ENCODE measurements at regions not wholly inside any gene's neighbourhood (a gene's known extent, or its start where the extent isn't known, plus 50 kb on each side); places are given as distances from the start of the nearest gene placed in this dataset.
A peak's percentile ranks its signal among the peaks of the same experiment; 100 is the strongest.

DNA sequence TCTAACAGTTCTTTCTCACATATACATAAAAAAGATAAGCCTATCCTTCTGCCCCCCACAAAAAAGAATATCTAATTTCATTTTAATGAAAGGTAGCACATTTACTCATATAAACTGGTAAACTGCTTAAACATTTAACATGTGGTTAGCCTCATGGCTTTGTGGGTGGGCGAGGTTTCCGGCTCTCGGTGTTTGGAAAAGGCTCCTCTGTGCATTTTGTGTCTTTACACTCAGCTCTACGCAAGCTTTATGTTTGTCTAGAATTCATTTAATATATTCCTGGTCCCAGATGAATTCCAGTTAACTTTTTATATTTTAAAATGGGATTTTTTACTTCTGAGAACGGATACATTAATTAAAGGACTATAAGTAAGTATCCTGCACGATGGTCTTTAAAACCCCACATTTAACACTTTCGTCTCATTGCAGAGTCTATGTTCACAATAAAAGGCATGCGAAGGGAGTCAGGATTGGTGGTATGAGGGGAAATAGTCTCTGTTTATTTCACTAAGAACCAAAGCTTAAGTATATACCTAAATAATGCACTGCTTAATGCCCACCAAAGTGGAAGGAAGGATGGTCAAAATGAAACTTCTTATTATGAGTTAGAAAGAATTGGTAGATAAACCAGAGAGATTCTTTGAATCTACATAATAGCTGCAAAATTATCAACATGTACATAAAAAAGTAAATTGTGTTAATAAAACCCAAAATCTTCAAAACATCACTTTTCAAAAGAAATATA, 197.2 kb downstream of the CRPPA start:
- no peak for DNase-seq (ENCODE audit: low read depth)

DNA sequence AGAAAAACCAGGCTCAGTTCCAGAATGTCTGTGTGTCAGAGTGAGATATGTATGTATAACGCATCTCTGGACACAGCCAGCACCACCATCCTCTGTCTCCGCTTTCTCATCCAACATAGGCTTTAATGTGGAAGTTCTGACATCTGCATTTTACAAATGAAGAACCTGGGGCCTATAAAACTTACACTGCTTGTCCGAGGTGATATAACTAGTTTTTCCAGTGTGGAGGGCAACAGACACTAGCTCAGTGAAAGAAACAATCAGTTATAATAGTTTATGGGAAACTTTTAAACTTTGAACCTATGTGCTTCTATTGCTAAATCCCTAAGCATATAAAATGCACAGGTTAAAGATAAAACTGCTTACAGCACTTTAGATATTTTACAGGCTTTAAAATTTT, 208.7 kb downstream of the CRPPA start:
- no peak for DNase-seq (ENCODE audit: low read depth)

GRCh38 chr7:16212032-16212431, 209.3 kb downstream of the CRPPA start:
- no peak for DNase-seq (ENCODE audit: low read depth)

- no peak for DNase-seq (ENCODE audit: low read depth)
These were observed 209.9 kb downstream of the CRPPA start for GRCh38 chr7:16211402-16211925.

- no peak for DNase-seq (ENCODE audit: low read depth)
These were observed 211.2 kb downstream of the CRPPA start for GRCh38 chr7:16210171-16210570.

GRCh38 chr7:16207321-16207720, 214.0 kb downstream of the CRPPA start:
- DNase-seq (ENCODE audit: low read depth) = no peak

DNA sequence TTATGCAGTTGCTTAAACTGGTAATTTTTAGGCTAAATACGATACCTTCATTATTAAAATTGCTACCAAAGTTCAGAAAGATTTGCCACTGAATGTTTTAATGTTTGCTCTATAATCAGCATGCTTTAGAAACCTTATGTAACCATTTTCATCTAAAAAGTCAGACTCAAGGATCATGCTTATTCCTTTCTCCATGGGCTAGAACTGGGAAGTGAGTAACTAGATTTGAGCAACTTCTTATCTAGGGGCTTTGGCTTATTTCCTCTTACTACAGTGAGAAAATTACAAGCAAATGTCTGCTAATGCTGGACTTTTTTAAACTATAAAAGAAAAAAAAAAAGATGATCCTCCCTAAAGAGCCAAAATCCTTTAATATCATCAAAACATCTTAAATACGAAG, 215.9 kb downstream of the CRPPA start:
- no peak for DNase-seq (ENCODE audit: low read depth)

- no peak for DNase-seq (ENCODE audit: low read depth)
These were observed 216.4 kb downstream of the CRPPA start for GRCh38 chr7:16204953-16205352.

- no peak for DNase-seq (ENCODE audit: low read depth)
These were observed 218.3 kb downstream of the CRPPA start for GRCh38 chr7:16203065-16203464.

DNA sequence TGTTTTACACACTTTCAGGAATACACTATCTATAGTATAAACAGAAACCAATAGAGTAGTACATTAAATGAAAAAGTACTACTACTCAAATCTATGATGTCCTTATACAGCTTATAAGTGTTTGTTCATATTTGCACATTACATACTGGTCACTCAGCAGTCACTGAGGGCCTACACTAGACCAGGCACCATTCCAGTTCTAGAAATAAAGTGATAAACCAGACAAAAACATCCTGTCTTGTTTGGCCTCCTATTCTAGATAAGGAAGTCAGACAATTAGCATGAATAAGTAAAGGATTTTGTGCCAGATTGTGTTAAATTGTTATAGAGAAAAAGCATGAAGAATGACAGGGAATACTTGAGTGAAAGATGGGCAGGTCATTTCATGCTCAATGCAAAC, 219.0 kb downstream of the CRPPA start:
- DNase-seq (ENCODE audit: low read depth) = no peak

DNA sequence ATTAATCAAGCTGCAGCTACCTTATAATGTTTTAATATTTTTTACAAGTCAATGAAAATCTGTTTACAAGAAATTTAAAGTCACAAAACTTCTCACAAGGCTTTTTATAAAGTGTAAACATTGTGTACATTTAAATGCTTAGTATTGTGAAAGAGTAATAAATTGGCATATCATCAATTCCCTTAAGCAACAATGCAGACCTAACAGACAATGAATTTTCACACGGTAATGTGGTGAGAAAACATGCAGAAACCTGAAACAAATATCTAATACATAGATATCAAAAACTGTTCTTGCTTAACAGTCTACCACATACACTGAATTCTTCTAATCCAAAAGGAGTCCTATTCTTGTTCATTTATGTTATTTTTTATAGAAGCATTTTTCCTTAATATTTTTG, 220.7 kb downstream of the CRPPA start:
- DNase-seq (ENCODE audit: low read depth) = no peak

- DNase-seq (ENCODE audit: low read depth) = no peak
These were observed 227.7 kb downstream of the CRPPA start for GRCh38 chr7:16193631-16194030.

- DNase-seq (ENCODE audit: low read depth) = peak; percentile 72
These were observed 232.2 kb downstream of the CRPPA start for GRCh38 chr7:16189026-16189715.

GRCh38 chr7:16187131-16187530, 234.2 kb downstream of the CRPPA start:
- peak; percentile 2 for DNase-seq (ENCODE audit: low read depth)

GRCh38 chr7:16178585-16178984, 242.8 kb downstream of the CRPPA start:
- no peak for DNase-seq (ENCODE audit: low read depth)

GRCh38 chr7:16178092-16178491, 243.2 kb downstream of the CRPPA start:
- DNase-seq (ENCODE audit: low read depth) = no peak

GRCh38 chr7:16174253-16174652, 247.1 kb downstream of the CRPPA start:
- DNase-seq (ENCODE audit: low read depth) = no peak

DNA sequence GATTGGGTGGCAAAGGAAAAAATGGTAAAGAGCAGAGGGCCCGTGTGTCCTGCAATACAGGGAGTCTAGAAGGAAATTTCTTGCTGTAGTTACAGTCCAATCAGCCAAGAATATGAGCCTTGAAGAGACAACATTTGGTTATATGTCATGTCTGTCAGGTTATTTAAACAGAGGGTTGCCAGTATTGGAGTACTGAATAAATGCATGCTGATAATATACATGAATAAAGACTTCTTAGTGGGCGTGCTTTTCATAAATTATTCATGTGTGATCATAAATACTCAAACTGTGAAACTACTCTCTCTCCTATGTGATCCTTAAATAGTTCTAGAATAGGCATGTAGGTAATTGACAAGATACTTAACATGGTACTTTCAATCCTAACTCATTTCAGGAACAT, 249.0 kb downstream of the CRPPA start:
- no peak for DNase-seq (ENCODE audit: low read depth)

- DNase-seq (ENCODE audit: low read depth) = no peak
These were observed 249.4 kb downstream of the CRPPA start for GRCh38 chr7:16171928-16172327.

- DNase-seq (ENCODE audit: low read depth) = no peak
These were observed 250.7 kb downstream of the CRPPA start for GRCh38 chr7:16170671-16171070.

GRCh38 chr7:16169537-16169936, 251.8 kb downstream of the CRPPA start:
- DNase-seq (ENCODE audit: low read depth) = no peak

DNA sequence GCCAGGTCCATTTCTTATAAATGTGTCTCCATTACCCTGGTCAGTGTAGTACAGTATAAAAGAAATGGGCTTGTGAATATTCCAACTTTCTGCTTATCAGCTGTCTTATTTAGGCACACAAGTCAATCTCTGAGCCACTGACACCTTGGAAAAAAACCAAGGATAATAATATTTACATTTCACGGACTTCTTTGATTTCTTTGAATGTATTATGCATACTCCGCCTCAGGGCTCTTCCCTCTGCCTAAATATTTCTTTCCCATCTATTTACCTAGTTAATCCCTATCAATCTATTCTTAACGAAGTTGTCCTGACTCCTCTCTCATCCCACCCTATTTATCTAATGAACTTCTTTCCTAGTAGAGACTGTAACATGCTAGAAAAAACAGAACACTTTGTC, 253.8 kb downstream of the CRPPA start:
- DNase-seq (ENCODE audit: low read depth) = no peak

- no peak for DNase-seq (ENCODE audit: low read depth)
These were observed 277.0 kb downstream of the CRPPA start for GRCh38 chr7:16144361-16144760.

DNA sequence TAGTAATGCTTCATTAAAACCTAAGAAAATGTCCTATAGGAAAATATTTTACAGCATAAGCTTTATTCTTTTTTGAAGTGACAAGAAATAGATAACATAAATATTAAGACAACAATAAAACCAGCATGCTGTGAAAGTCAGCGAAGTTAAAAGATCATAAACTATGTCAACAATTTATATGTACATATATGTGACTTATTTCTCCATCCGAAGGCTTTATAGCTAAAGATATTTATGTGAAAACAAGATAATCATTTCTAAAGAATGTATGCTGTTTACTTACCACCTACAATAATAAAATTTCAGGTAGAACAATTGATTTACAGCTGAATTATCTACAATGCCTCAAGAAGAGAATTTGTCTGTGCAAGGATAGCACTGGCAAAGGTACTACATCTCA, 283.4 kb downstream of the CRPPA start:
- no peak for DNase-seq (ENCODE audit: low read depth)
